HL-60 (cell line): ENCODE measurements at regions not wholly inside any gene's neighbourhood (a gene's known extent, or its start where the extent isn't known, plus 50 kb on each side); places are given as distances from the start of the nearest gene placed in this dataset.

ENCODE experiments used
- DNase-seq, 2 experiments: peaks; one replicate each; pipeline ENCODE4 v3.0.0-alpha.2; 2010 to 2020; ENCODE audit warnings: low read depth in 1 of 2, low spot score in 1 of 2
- H3K27ac ChIP-seq: fragments of 250-450 bp; sonication (Bioruptor Pico); replicated peaks from 2 replicates; pipeline ENCODE4 v1.5.1; 2020; ENCODE audit warnings: mild to moderate bottlenecking, moderate library complexity
- H3K27me3 ChIP-seq: fragments of 250-450 bp; sonication (Bioruptor Pico); 2 replicates; pipeline ENCODE4 v1.5.1; 2021; ENCODE audit warnings: mild to moderate bottlenecking, moderate library complexity; ENCODE audit not compliant: insufficient read depth, poor library complexity, severe bottlenecking
- H3K4me3 ChIP-seq: replicated peaks from 2 replicates; pipeline ENCODE4 v1.5.1; 2011; ENCODE audit warnings: mild to moderate bottlenecking, control low read depth, low read length; ENCODE audit not compliant: insufficient read depth
- CTCF ChIP-seq: IDR thresholded peaks from one replicate; pipeline ENCODE4 v1.5.1; 2011; ENCODE audit warnings: low read length, control low read depth, inconsistent platforms; ENCODE audit not compliant: insufficient read depth
- GABPA ChIP-seq: IDR thresholded peaks from 2 replicates; pipeline ENCODE4 v1.6.1; 2012; ENCODE audit warnings: low read depth
- POLR2AphosphoS5 ChIP-seq: IDR thresholded peaks from 2 replicates; pipeline ENCODE4 v1.6.1; 2012; ENCODE audit warnings: low read depth
- REST ChIP-seq: IDR thresholded peaks from 2 replicates; pipeline ENCODE4 v1.6.1; 2012; ENCODE audit warnings: low read depth; ENCODE audit not compliant: insufficient replicate concordance
- SPI1 ChIP-seq: IDR thresholded peaks from 2 replicates; pipeline ENCODE4 v1.6.1; 2012; ENCODE audit warnings: low read depth, mild to moderate bottlenecking, borderline replicate concordance

GRCh38 chr3:174439331-174440252 is 419.5 kb upstream of the NAALADL2 start:
- TF ChIP-seq POLR2AphosphoS5 (peak; percentile 47; the same call in 1 of the 2 replicates), SPI1 (peak; percentile 68; the same call in 1 of the 2 replicates), REST (no peak), GABPA (no peak), CTCF (no peak)
- Histone ChIP-seq H3K27me3 (no peaks in the 10 kb centered on the region), H3K27ac (peak overlapping the region; percentile 96), H3K4me3 (peak overlapping the region; percentile 76)
- peak; percentile 30 to 77 for DNase-seq

GRCh38 chr3:174440253-174440701 is 418.9 kb upstream of the NAALADL2 start:
- TF ChIP-seq CTCF, result no peak
- no peak for TF ChIP-seq REST
- no peak for TF ChIP-seq POLR2AphosphoS5
- no peak for TF ChIP-seq GABPA
- no peak for TF ChIP-seq SPI1
- Histone ChIP-seq H3K27me3 (no peaks in the 10 kb centered on the region), H3K27ac (peak overlapping the region; percentile 96), H3K4me3 (peak overlapping the region; percentile 76)
- peak in 1 of 2 experiments; percentile 10 for DNase-seq

- Histone ChIP-seq H3K27ac (peak overlapping the region; percentile 96), H3K4me3 (peak overlapping the region; percentile 76), H3K27me3 (no peaks in the 10 kb centered on the region)
- peak; percentile 83 for TF ChIP-seq POLR2AphosphoS5
- no peak for TF ChIP-seq CTCF
- 0 out of 2 replicates have a peak, but pooled peaks have one; percentile 7 for TF ChIP-seq GABPA
- no peak for TF ChIP-seq REST
- TF ChIP-seq SPI1, result no peak
- peak; percentile 63 to 81 for DNase-seq
Measured at GRCh38 chr3:174440741-174441587, 418.2 kb upstream of the NAALADL2 start.
